Transverse colon (tissue), 4 donors: ENCODE measurements at regions not wholly inside any gene's neighbourhood (a gene's known extent, or its start where the extent isn't known, plus 50 kb on each side); places are given as distances from the start of the nearest gene placed in this dataset.

Experiments
- CTCF ChIP-seq, 5 experiments: fragments of 200-600 bp in 3 of 5; fragments of 450-650 bp in 2 of 5; sonication (generic) in 3 of 5; IDR thresholded peaks; 1 replicate in 2 of 5; 2 replicates in 3 of 5; pipeline ENCODE4 v1.5.1; 2016 to 2017; ENCODE audit warnings: antibody characterized with exemption in 5 of 5, inconsistent platforms in 3 of 5, mild to moderate bottlenecking in 2 of 5, moderate library complexity in 1 of 5
- EP300 ChIP-seq: sonication (generic); formaldehyde crosslinking; IDR thresholded peaks from one replicate; pipeline ENCODE4 v1.6.1; 2017; ENCODE audit warnings: antibody characterized with exemption, low read depth
- POLR2A ChIP-seq: fragments of 450-650 bp; IDR thresholded peaks from one replicate; pipeline ENCODE4 v1.6.1; 2016; ENCODE audit warnings: antibody characterized with exemption, mild to moderate bottlenecking, moderate library complexity
- POLR2AphosphoS5 ChIP-seq, 3 donors: sonication (generic); formaldehyde crosslinking; IDR thresholded peaks; one replicate each; pipeline ENCODE4 v1.6.1; 2016; ENCODE audit warnings: antibody characterized with exemption in 3 of 3

DNA sequence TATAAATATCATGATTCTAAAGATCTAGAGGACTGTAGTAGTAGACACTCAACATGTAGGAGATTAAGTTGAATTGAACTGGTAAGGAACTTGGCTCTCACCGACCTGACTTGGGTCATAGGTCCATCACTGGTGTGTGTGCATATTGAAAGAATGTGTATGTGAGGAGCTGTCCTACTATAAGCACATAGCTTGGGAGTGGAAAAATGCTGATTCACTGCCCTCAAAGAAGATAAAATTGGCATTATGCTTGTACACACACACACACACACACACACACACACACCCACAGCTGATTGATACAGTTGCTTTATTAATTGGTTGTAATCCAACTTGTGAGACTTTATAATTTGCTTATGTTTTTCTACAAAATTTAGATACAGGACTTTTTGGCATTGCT is 411.0 kb upstream of the NR2F2 start:
- TF ChIP-seq POLR2A, result no peak
- no peak for TF ChIP-seq CTCF (IDR thresholded peaks at IDR 0.05)
- no peak for TF ChIP-seq POLR2AphosphoS5 (IDR thresholded peaks at IDR 0.05)
- TF ChIP-seq EP300, result no peak
